Myocyte (in vitro differentiated cells): ENCODE measurements at regions not wholly inside any gene's neighbourhood (a gene's known extent, or its start where the extent isn't known, plus 50 kb on each side); places are given as distances from the start of the nearest gene placed in this dataset.

Source experiments
- DNase-seq: peaks from one replicate; pipeline ENCODE4 v3.0.0-alpha.2; 2012; ENCODE audit warnings: low read depth

DNA sequence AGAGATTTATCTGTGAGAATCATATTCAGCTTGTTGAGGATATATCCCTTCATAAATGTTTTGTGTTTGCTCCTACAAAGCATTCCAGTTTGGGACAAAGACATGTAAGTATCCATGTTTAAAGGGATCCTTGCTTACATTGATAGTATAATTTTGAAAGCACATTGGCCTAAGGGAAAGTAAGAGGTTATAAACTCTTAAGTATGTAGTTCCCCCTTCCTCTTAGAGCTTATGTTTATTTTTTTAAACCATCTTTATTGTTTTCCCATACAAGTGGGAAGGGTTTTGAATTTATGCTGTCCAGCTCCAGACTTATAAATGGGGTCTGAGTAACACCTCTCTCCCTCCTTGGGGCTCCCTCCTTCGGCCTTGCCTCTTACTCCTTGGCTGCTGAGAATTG is 481.5 kb downstream of the LMO4 start:
- no peak for DNase-seq

GRCh38 chr1:87812871-87813577 is 484.3 kb downstream of the LMO4 start:
- no peak for DNase-seq

- no peak for DNase-seq
These were observed 485.9 kb downstream of the LMO4 start for GRCh38 chr1:87814573-87814972.

- DNase-seq: no peak
These were observed 488.0 kb downstream of the LMO4 start for GRCh38 chr1:87816646-87817045.

DNA sequence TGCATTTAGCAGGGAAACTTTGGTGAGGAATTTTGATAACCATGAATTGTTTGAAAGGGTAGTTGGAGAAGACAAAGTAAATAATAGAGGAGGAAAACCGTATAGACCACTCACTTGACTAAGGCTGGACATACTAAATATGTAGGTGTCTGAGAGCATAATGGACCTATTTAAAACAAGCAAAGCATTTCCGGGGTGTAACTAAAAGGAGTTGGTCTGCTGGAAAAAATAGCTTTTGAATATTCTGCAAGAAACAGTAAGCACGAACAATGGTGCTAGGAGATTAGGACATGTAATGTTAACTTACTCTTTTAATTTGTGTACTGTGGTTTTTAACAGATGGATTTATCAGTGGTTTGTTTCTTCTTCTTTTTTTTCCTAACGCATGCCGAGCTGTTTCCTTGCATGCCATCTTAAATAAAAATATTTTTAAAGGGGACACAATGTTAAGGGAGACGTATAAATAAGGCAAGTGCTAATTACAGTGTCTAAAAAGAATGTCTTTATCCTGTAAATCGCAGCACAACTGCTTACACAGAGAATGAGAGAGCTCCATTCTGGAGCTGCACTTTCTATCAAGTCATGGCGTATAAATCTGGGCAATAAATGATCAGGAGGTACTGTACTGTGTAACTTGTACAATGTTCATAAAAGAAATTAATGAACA is 492.1 kb downstream of the LMO4 start:
- DNase-seq: no peak

DNA sequence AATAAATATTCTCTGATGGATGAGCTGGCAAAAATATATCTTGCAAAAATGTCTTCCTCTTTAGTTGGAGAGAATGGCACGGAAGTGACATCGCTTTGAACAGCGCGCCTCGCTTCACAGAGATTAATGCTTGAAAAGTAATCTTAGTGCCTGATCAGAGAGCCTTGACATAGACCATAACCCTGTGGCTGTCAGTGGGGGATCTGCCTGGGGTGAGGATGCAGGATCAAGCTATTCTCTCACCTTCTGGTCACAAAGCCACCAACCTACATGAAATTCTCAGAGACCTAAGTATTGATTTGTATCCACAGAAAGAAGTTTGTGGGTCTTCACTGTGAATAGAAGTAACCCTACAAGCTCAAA is 492.6 kb downstream of the LMO4 start:
- DNase-seq: no peak

DNA sequence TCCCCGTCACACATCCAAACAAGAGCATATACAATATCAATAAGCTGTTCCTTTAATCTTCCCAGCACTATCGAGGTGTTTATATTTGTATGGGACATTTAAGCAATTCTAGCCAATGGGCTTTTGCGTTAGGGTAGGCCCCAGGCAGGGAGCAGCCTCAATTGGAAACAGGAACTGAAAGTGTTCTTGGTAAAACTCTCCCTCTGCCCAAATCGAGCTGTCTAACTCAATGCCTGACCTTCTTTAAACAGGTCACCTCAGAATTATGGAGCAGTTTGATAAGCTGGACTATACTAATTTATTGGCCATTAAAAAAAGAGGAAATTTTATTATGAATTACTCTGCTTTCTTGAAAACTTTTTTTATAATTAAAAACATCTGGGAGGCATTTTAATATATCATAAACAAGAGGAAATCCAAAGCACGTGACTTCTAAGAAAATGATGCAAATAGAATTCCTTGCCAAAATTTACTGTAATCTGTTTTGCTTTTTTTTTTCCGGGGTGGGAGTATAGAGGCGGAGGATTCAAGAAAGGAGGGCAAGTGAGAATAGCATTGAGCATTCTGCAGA is 498.1 kb downstream of the LMO4 start:
- peak; percentile 18 for DNase-seq

- DNase-seq: no peak
These were observed 500.7 kb downstream of the LMO4 start for GRCh38 chr1:87829360-87829759.

DNA sequence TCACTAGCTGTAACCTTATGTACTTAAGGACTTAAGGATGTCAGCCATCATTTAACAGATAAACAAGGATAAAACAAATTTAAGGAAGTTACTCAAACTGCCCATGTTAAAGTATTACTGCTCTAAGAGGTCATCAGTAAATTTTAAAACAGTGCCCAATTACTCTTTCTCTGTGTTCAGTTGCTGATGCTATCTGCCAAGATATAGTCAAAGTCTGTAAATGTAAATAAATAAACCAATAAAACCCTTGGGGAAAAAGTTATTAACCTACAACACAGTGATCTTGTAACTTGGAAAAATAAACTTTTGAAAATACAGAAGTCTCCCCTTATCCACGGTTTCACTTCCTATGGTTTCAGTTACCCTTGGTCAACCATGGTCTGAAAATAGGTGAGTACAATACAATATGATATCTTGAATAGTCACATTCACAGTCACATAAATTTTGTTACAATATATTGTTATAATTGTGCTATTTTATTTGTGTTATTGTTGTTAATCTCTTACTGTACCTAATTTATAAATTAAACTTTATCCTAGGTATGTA is 501.8 kb downstream of the LMO4 start:
- DNase-seq: no peak

GRCh38 chr1:87833166-87833565 is 504.5 kb downstream of the LMO4 start:
- DNase-seq: no peak

- no peak for DNase-seq
These were observed 505.5 kb downstream of the LMO4 start for GRCh38 chr1:87834151-87834550.

DNA sequence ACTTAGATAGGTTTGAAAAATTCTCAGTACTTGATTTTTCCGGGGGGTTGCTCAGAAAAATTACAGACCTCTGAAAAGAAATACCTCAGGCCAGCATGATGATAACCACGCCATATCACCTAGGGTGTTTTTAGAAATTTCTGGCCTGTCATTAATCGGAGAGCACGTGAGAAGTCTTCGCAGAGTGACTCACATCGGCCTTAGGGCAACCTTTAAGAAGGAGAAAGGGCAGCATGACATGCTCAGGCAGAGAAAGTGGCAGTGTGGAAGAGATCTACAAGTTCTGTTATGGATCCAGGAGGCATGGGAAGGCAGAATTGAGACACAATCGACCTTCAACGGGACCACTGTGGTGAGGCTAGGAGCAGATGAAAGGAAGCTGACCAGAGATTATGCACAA is 506.3 kb downstream of the LMO4 start:
- no peak for DNase-seq

- DNase-seq: no peak
These were observed 512.1 kb downstream of the LMO4 start for GRCh38 chr1:87840767-87841166.

GRCh38 chr1:87841332-87841731 is 512.7 kb downstream of the LMO4 start:
- DNase-seq: no peak

- no peak for DNase-seq
These were observed 513.5 kb downstream of the LMO4 start for GRCh38 chr1:87842156-87842555.

DNA sequence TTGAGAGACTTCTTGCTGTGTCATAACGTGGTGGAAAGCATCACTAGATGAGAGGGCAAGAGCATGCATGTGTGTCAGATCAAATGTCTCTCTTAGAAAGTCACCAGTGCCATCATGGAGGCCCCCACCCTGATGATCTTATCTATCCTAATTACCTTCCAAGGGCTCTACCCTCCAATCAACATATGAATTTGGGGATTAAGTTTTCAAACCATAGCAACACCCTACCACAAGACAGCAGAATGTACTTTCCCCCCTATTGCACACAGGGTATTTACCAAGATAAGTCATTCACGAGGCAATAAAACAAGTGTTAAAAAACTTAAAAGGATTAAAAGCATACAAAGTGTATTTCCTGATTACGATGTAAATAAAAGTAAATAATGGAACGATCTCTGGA is 515.6 kb downstream of the LMO4 start:
- DNase-seq: no peak

GRCh38 chr1:87851490-87851889 is 522.8 kb downstream of the LMO4 start:
- DNase-seq: no peak

DNA sequence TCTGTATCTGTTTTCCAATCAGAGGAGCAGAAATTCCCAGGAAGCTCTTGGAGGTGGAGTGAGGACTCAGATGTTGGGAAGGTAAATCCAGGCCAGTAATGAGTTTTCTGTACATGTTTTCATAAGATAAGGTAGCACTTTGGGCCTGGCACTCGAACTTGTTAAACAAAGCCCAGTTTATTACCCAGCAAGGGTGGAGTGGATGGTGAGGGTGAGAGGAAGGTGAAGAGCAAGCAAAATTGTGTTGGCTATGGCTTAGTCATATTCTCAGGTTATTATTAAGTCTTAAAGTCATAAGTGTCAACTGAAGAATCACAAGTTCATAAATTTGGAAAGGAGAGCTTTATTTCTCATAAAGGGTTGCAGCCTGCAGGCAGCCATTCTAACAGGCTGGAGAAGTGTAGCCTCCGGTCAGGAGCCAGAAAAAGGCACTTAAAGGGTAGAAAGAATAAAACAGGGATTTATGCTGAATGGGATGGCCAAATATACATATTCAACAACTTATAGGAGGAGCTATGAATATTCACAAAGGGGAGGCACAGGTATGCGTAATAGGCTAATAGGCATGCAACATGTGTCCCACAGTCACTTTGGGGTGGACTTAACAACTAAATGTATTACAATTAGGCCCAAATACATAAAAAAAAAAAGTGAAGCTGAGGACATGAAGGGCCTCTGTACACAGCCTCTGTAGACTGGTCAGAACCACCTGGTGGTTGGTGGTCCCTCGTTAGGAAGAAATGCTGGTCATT is 523.9 kb downstream of the LMO4 start:
- no peak for DNase-seq

DNA sequence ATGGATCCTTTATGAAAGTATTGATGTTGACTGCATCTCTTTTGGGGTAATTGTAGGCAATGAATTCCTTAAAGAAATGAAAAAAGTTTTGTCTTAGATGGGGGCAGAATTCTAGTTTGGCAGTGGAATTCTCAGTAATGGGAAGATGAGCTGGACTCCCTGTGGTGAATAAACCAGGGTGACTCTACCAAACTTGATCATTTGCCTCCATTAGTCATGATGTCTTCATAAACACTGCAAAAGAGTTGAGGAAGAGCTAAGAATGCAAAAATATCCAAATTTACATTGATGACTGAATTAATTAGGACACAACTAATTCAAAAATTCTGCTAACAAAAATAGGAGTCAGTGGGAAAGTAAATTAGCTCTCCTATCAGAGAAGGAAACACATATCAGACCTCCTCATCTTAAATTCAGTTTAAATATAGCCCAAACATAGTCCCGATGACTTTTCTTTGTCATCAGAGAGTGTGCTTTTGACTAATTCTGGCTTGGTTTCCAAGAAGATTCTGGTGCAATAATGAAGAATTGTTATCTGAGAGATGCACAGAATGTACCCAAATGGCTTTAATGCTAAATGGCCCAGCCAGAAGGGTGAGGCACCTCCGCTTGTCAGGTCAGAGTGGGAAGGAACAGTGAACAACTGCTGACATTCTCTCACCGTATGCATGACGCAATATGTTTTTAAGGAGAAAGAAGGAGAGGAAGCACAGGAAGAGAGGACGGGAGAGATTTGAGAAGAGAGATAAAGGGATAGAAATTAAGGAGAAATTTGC is 525.1 kb downstream of the LMO4 start:
- DNase-seq: no peak

- no peak for DNase-seq
These were observed 534.6 kb downstream of the LMO4 start for GRCh38 chr1:87863317-87863716.

DNA sequence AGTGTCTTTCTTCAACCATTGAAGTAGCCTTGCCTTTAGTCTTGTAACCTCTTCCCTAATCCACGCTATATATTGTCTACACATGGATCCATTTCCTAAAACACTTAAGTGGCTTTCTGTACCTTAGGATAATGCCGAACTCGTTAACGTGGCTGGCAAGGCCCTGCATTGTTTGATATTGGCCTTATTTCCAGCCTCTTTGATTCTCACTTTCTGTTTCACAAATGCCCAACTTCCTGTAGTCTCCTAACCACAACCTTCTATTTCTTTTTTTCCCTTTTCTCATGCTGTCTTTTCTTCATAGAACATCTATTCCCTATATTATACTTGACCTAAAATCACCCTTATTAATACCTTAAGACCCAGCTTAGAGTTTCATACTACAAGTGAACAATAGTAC is 536.0 kb downstream of the LMO4 start:
- DNase-seq: no peak
